SKM-1 (cell line): ENCODE measurements at regions not wholly inside any gene's neighbourhood (a gene's known extent, or its start where the extent isn't known, plus 50 kb on each side); places are given as distances from the start of the nearest gene placed in this dataset.

Experiments used
- DNase-seq: peaks from one replicate; lab custom pipeline; 2025; ENCODE audit not compliant: unreplicated experiment; lab: John Stamatoyannopoulos, UW

DNA sequence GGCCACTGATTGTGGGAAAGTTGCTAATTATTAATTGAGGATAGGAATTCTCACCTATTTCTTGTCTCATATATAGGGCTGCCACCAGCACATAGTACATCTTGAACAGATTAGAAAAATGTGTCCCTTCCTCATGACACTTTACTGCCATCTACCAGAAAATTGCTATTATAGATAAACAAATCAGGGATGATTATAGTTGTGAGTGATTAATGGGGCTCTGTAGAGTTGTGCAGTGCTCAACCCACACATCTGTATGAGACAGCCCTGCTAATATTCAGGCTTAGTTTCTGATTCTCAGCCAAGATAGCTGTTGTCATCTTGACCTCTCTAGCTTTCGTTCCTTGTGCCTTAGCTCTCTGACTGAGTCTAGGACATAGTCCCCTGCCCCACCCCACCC is 373.3 kb downstream of the TLE4 start:
- DNase-seq = no peak

DNA sequence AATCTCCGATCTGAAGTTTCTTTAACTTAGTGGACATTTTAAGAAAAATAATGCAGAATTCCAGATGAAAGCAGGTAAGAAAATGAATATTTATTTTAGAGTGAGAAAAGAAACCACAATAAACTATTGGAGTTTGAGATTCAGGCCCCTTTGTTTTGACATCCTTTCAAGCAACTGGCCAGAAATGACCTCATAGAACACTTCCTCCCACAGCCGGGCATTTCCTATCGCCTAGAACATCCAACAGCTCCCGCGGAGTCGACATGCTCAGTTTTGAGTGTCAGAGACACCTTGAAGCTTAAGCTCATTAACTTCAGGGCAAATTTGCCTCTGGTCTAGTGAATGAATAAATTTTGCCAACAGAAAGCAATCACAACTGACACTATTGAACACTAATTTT is 369.2 kb downstream of the TLE4 start:
- no peak for DNase-seq

DNA sequence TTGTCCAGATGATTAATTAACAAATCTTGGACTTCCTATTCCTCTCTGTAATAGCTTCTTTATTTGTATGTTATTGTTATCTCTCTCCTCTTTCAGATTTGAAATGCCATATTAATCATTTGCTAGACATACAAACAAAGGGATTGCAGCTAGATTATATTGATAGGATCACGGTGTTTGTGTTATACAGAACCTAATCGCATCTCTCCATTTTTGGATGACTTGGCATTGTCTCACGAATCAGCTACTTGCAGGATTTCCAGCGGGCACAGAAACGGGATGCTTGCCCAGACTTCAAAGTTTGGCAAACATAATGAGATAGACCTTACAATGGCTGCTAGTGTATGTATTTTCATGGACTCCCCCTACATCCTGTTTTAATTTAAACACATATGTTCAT is 368.1 kb downstream of the TLE4 start:
- DNase-seq = no peak

DNA sequence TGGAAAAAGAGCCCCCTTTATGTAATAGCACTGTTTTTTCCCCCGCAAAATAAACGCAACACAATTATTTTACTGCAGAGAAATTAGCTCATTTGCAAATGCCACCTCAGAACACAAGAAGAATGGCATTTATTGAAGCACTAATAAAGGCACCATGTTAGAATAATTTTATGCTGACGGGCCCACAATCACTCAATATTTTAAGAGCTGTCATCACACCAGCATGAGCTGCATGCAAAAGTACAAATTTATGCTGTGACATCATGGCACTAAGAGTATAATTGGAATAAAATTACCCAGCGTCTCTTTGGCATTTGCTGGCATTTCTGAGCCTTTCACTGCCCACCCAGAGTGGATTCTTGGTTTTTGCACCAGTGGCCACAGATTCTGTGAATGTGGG is 364.6 kb downstream of the TLE4 start:
- no peak for DNase-seq

DNA sequence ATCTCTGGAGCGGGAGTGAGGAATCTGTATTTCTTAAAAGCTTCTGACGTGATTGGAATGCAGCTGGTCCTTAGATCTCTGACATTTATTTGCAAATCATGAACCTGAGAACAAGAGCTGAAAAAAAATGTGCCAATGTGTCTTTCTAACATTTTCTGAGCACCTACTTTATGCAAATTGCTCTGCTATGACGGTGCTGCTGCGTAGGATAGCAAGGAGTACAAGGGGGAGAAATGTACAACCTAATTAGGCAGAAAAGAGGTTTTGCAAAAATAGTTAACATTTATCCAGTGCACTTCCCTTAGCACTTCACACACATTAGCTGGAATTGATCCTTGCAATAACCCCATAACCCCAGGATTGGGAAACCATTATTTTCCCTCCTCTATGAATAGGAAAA is 357.5 kb downstream of the TLE4 start:
- no peak for DNase-seq

DNA sequence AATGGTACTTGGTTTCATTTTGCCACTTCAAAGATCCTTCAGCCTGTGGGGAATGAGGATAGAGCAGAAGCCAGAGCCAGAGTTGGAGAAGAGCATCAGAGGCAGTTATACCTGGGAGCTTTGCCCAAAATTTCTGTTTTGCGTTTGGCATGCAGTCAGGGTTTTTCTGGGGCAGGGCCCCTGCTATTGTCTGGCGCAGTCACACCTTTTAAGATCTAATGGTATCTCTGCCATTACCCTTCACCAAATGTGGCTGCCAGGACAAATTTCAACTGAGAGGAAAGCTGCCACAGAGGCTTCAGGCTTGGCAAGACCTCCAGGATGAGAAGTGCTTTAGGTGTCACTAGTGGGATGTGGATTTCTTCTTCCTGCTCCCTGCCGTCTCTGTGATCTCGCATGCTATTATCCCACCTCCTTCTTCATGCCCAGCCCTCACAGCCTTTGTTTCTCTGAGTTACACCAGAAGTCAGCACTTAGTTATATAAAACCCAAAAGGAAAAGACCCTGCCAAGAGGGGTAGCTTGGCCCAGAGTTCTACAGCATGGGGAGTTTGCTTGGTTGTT is 357.0 kb downstream of the TLE4 start:
- DNase-seq = no peak

DNA sequence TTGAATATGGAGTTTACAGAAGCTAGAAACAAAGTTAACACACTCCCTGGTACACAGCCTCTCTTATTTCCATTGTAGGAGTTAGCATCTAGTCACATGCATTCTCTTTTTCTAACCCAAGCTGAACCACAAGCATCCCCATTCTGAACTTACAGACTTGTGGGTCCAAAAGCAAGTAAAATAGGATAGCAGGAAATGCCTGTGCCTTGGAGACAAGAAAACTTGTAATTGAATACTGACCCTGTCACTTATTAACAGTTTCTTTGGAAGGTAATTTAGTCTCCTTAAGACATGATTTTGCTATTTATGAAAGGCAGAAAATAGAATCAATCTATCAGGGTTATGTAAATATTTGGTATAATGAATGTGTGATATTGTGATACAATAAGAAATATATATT is 353.6 kb downstream of the TLE4 start:
- no peak for DNase-seq

DNA sequence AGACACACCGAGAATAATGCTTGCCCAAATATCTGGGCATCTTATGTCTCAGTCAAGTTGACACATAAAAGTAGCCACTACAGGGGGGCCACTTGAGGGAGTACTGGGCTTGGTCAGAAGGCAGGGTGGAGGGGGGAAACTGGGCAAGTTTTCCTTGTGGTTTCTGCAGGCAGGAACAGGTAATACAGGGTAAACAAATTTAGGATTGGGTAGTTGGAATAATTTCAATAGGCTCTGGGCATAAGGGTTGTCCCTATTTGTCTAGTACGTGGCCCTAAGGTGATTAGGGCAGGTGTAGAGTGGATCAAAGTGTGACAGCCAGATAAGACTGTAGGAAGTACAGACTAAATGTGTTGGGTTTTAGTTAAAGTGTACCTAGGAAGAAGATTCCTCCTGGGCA is 353.1 kb downstream of the TLE4 start:
- no peak for DNase-seq

DNA sequence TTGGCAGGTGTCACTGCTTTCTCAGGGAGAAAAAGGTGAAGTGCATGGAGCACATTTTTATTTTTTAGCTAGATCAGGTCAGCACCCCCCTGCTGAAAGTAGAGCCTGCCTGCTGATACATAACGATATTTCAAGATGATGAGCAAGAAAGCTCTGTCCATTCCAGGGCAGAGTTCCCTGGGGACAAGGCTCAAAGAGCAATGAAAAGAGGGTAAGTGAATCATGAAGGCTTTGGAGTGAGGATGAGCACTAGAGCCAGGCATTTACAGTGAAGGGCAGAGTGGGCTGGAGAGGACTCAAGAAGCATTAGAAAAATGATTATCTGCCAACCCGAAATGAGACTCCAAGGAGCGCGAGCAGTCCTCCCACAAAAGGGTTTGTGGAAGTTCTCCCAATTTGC is 345.7 kb downstream of the TLE4 start:
- DNase-seq = no peak

DNA sequence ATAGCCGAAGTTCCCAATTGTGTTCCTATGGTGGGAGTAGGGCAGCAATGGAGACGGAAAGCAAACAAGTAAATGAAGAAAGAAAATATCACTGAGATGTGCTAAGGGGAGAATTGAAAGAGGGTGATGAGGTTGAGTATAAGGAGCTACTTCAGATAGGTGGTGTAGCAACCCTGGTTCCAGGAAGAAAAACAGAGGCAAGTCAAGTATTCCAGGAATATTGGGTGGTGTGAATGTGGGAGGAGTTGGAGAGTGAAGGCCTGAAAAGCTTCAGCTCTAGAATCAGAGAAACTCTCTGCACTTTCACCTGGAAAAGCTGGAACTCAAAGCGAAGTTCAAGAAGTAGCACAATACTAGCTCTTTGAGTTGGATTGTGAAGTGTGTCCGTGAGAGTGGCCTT is 342.1 kb downstream of the TLE4 start:
- DNase-seq = no peak

DNA sequence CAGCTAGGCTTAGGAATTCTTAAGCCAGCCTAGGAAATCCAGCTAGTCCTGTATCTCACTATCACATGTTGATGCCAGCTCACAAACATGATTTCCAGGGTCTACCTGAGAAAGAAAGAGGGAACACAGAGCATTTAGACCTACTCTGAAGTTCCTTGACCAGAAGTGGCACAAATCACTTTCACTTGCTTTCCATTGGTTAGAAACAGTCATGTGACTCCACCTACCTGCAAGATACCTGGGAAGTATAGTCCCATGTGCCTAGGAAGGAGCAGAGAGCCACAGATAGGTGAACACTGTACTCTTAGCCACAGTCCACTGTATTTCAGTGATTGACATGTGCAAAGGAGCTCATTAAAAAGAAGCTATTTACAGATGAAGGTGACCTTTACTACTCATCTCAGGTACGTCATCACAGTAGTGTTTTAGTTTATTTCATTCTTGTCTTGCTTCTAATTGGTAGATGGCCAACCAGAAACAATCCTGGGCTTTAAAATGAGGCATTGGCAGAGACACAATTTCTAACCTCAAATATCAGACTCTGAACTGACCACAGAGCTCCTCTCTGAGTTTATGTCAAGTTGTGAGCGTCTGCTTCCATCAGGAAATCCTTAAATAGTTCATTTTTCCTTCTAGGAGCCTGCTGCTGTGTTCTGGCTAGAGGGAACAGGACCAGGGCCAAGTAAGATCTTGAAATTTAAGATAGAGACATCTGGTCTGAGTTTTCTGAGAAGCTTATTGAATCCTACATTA is 340.7 kb downstream of the TLE4 start:
- DNase-seq = no peak

DNA sequence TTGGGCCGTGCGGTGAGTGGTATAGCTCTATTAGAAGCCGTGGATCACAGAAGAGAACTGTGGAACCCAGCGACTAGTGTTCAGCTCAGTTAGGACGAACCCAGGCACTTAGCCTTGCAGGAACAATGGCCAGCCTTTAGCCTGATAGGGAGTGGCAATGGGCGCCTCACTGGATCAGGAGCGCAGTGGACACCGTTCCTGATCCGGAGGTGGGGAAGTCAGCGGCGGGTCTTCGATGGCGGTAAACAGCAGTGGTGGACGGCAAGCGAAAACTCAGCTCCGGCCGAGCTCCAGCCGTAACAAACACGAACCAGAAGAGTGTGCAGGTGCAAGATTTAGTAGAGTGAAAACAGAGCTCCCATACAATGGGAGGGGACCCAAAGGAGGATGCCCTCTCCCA is 340.0 kb downstream of the TLE4 start:
- no peak for DNase-seq

DNA sequence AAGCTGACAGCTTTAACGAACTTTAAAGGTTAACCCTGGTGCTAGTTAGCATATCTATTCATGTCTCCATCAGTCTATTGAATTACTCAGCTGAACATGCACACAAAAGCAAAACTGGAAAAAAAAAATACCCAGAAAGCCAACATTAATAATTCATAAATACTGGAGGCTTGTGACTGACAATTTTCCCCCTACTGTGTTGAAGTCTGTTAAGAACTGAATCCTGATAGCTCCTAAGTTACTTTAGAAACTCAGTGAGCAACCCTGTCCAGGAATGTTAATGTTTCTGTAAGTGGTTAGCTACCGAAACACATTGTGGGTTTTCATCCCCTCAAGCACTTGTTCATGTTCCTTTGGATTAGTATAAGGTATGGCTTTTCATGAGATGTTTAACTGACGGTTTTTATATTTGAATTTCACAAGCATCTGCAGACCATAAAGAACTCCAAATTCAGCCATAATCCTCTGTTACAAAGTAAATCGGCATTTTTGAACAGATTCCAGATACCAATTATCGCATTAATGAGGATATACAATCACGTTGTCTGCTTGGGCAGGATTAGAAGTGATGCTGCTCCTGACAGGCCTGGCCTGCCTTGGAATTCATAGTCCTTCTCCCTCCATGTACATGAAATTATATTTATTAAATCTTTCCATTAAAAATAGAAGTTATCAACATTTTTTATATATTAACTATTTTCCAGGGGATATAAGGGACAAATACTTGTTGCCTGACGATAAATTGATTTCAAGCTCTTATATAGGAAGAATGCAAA is 331.2 kb downstream of the TLE4 start:
- DNase-seq = no peak

DNA sequence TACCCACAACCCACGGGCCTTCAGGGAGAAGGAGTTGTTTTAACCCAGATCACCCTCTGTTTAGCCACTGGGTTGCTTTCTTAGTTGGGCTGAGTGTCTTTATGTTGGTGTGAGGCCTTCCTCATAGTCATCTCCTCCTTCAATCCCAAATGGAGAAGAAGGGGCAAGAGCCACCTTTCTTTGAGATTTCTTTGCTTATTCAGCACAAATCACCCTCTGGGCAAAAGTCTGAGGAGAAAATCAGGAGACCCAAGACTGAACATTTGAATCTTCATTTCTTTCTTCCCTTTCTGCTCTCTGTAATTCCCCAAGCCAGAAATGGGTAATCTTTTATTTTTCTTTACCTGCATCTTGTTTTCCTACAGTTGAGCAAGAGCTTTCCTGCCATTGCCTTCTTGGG is 329.0 kb downstream of the TLE4 start:
- DNase-seq = no peak

DNA sequence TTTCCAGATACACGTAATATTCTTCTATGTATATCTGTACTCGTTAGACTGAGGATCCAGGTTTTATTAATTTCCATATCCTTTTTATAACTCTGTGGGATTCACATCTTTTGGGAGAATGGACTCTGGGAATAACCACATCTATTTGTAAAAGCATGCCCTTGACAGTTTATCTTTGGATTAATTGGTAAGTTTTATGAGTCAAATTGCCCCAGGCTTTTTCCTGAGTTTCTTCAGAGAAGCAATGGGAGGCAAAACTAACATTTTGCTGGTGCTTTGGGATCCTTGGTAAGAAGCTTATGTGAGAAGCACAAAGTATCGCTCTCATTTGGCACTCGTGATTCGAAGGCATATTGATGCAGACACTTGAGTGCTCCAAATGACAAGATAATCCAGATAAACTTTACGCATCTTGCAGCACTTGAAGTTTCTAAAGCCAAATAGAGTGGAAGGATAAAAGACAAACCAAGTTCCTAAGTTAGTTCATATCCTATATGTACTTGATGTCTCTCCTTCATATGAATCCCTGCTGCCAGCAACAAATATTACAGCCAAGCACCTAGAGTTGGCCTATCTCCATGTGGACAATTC is 324.7 kb downstream of the TLE4 start:
- DNase-seq = no peak

DNA sequence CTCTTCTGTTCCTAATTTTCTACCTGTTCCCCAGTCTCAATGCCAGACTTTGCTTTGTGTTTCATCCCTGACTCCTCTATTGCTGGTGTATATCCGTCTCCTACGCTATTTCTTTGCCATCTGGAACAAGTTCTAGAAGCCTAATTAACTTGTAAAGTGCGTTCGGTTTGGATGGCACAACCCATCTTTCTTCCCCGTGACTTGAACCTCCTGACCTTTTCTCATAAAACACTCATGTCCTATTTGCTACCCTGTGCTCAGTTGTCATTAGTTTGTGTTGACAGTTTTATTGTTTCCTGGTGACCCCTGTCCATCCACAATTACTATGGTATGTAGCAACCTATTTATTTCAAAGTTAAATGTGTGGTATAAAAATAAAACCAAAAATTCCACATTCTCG is 323.5 kb downstream of the TLE4 start:
- DNase-seq = no peak

DNA sequence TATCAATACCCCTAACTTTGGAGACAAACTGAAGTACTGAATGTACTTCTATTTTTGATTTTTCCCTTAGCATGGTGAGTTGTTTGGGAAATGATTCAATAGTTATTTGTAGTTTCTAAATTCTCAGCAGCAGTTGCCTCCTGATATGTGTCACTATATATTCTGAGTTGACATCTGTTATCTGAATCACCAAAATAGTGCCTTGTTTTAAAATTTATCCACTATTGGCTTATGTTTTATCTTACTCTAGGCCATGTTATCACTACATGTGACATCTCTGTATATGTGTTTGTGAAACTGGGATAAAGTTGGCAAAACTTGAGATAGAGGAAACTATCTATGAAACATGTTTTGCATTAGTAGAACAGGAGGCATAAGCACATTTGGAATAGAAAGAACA is 317.6 kb downstream of the TLE4 start:
- no peak for DNase-seq

DNA sequence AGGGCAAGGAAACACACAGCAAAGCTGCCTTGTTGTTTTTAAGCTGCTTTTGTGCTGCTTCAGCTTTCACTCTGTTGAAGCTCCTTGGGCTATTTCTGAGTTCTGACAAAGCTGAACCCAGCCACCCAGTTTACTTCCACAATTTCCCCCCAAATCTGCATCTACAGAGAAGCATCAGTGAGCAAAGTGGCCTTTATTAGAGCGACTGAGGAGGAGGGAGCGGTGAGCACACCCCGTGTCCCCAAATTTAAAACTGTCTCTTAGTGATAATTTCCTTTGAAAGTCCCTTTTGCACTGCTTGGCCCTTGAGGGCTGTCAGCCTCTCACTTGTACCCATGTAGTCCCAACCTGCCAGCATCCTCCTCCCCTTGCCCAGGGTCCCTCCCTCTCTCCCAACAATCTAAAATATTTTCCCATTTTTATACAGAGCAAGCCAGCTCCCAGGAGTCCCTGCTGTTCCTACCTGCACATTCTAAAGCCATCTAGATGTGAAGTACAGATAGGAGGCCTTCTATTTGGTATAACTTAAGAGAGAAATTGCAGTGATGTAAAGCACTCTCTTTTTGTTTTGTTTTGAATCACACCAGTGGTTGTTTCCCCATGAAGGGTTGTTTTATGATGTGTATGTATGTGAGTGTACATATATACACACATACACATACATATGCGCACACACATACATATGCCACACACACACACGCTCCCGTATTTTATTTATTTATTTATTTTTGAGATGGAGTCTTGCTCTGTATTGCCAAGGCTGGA is 313.5 kb downstream of the TLE4 start:
- no peak for DNase-seq

DNA sequence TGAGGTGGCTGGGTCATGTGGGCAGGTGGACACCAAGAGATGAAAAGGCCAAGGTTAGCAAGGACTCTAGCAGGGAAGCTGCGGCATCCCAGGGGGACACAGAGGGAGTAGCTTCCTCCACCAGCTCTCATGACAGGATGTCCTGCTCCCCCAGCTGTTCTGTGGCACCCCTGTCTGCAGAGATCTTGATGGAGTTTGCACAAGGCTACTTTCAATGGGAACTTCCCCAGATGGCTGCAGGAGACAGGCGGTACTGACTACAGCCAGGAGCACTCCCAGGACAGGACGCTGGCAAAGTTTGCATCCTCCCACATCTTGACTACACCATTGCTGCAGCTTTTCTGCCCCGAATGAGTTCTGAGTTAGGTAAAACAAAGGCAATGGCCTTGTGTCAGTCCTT is 312.8 kb downstream of the TLE4 start:
- no peak for DNase-seq

DNA sequence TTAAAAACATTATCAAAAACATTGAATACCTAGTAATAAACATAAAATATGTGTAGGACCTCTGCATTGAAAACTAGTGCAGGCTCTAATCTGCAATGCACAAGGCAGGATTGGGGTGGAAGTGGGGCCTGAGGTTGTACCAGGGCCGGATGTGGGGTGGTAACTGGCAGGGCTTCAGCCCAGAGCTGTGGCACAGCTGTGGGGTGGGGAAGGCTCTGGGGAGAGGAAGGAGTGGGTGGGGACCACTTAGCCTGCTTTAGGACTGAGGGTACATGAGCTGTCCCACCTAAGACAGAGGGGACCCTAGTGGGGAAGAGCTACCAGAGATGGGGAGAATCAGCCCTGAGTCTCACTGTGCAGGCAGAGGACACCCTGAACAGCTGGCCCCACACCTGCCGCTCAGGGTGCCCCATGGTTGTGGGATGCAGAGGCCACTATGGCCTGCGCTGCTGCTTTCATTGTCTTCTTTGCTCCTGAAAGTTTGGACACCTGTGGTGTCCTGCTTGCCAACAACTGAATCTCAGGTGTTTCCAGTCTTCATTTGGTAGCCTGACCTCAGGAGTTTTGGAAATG is 311.4 kb downstream of the TLE4 start:
- DNase-seq = no peak

DNA sequence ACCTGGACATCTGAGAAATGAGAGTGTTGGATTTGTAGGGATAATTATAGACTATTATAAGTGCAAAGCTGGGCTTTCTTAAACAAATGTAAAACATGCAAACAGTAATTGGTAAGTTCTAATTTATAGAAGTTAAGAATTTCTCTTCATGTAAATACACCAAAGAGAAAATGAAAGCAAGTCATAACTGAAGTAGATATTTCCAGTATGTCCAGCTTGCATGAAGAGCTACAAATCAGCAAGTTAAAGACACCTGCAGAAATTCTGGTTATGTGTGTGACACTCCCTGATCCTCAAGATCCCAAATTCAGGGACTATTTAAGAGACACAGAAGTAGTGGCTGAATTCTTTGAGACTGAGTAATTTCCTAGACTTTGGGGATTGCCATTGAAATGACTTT is 308.9 kb downstream of the TLE4 start:
- no peak for DNase-seq
